HS-27A (cell line): ENCODE measurements at regions not wholly inside any gene's neighbourhood (a gene's known extent, or its start where the extent isn't known, plus 50 kb on each side); places are given as distances from the start of the nearest gene placed in this dataset.
"Not testable (repeated sequence)": the region's sequence is repeated elsewhere in the genome, so short reads cannot be mapped to it uniquely, and the experiment has no call there.

Experiments
- DNase-seq: peaks from one replicate; pipeline ENCODE4 v3.0.0-alpha.2; 2012; ENCODE audit warnings: low read depth, missing footprints

DNA sequence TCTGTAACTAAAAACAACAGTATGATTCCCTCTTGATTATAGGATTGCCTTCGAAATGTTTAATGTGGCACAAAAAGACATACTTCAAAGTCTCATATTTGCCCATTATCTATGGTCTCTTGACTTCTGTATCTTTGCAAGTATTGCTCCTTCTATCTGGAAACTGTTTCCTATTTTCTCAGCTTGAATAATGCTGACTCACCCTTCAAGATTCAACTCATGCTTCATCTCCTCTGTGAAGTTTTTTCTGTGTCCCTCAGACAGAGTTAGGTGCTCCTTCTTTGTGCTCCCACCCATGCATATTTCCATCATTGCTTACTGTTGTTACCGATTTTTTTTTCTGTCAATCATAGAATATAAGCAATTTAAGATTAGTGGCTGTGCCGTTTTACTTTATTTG lies 192.8 kb upstream of the ROBO1 start:
- no peak for DNase-seq

DNA sequence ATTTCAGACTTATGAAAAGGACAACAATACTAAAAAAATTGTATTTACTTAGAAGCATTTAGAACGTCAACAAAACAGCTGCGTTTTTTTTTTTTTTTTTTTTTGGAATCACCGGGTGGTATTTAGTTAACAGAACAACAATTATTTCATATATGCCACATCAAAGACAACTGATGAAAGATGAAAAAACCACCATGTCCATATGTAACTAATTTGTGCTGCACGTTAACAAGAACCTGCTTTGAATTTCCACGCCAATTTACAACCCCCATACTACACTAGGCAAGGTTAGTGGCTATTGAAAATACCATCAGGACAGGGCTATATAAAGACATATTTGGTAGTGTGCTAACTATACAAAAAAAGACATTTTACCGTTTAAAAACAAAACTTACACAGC lies 189.3 kb upstream of the ROBO1 start:
- no peak for DNase-seq

GRCh38 chr3:79954756-79955155 lies 187.0 kb upstream of the ROBO1 start:
- DNase-seq: no peak

DNA sequence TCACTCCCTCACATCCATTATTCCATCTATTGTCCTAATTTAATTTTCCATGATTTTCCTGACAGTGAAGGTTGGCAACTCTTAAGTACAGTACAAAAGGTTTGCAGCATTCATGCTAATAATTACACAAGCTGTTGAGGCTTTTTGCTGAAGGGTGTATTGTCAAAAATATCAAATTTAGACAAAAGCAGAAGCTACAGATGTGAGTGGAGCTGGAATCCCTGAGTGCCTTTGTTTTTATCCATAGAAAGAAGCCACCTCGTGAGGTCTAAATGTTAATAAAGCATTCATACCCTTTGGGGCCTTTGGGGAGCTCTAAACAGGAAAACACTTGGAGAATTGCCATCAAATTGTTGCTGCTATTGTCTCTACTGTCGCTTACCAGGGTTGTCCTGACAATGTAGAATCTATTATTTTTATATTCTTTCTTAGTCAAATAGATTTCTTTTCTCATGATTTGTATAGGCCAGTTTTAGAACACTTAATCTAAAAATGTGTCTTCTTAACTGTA lies 185.8 kb upstream of the ROBO1 start:
- no peak for DNase-seq

GRCh38 chr3:79951426-79951825 lies 183.6 kb upstream of the ROBO1 start:
- DNase-seq: not testable (repeated sequence)

- DNase-seq: no peak
Observed at GRCh38 chr3:79947957-79948356, 180.2 kb upstream of the ROBO1 start.

DNA sequence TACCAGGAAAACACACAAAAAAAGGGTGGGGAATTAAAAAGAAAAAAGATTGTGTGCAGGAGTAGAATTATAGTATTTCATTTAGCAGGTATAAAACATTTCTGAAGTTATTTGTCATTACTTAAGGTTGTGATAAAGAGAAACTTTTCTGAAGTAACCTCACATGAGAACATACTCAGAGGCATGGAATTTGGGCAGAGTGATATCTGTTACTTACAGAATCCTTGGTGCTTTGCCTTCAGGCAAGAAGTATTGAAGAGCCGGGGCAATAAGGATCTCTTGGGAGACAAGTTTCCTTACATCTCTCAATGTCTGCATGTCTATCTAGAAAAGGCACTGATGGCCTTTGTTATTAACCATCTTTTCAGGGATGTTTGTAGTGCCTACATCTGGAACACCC lies 179.7 kb upstream of the ROBO1 start:
- no peak for DNase-seq

GRCh38 chr3:79937567-79937966 lies 169.8 kb upstream of the ROBO1 start:
- DNase-seq: peak; percentile 82

GRCh38 chr3:79930196-79930595 lies 162.4 kb upstream of the ROBO1 start:
- DNase-seq: no peak

- no peak for DNase-seq
Observed at GRCh38 chr3:79928687-79929408, 161.1 kb upstream of the ROBO1 start.

DNA sequence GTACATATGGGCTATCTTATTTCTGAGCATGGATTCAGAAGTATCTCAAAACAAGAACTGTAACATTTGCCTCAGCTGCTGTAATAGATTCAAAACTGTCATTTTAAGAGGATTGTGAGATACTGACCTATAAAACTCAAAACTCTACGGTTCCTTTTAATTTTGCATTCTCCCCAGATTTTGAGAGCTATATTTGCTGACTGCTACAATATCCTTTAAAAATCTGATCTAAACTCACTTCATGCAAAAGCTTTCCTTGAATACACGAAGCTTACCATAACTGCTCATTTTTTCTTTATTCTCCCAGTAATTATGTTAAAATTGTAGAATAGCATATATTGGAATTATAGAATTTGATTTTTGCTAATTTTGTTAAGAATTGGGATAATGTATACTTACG lies 158.7 kb upstream of the ROBO1 start:
- no peak for DNase-seq

GRCh38 chr3:79922633-79923032 lies 154.8 kb upstream of the ROBO1 start:
- no peak for DNase-seq

DNA sequence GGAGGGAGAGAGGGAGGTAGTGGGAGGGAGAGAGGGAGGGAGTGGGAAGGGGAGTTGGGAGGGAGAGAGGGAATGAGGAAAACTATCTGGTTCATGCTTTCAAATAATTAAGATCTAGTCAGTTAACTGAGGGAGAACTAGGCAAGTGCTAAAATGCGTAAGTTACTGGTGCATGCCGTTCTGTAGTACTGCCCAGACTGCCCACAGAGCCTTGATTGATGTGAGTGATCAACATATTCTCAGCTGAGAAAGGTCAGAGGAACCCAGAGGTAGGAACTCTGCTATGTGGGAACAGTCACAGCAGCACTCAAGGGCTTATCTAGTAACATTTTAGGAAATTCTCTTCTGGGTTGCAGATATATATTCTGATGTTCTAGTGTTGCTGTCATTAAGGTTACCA lies 149.8 kb upstream of the ROBO1 start:
- DNase-seq: no peak

- no peak for DNase-seq
Observed at GRCh38 chr3:79910337-79910736, 142.5 kb upstream of the ROBO1 start.

- peak; percentile 11 for DNase-seq
Observed at GRCh38 chr3:79906106-79906505, 138.3 kb upstream of the ROBO1 start.

GRCh38 chr3:79902151-79902550 lies 134.4 kb upstream of the ROBO1 start:
- DNase-seq: no peak

GRCh38 chr3:79898907-79899306 lies 131.1 kb upstream of the ROBO1 start:
- DNase-seq: no peak

GRCh38 chr3:79896086-79896485 lies 128.3 kb upstream of the ROBO1 start:
- DNase-seq: no peak

DNA sequence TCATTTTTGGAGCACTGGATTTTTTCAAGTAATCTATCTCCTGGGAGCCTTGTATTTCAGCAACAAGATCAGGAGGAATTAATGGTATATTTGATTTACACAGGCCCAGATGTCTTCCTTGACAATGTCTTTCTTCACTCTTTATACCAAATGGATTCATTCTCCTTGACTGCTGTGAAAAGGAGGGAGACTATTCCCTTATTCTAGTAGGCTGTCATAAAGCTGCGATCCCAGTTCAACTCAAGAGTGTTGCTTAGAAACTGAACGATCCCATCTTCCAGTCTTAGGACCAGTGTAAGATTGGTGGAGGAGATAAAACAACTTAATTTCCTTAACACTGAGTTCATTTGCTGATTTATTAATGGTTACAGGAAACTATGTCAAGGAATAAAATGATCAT lies 119.4 kb upstream of the ROBO1 start:
- no peak for DNase-seq

- no peak for DNase-seq
Observed at GRCh38 chr3:79886204-79886603, 118.4 kb upstream of the ROBO1 start.

GRCh38 chr3:79885407-79885806 lies 117.6 kb upstream of the ROBO1 start:
- no peak for DNase-seq

GRCh38 chr3:79884354-79884753 lies 116.6 kb upstream of the ROBO1 start:
- no peak for DNase-seq

DNA sequence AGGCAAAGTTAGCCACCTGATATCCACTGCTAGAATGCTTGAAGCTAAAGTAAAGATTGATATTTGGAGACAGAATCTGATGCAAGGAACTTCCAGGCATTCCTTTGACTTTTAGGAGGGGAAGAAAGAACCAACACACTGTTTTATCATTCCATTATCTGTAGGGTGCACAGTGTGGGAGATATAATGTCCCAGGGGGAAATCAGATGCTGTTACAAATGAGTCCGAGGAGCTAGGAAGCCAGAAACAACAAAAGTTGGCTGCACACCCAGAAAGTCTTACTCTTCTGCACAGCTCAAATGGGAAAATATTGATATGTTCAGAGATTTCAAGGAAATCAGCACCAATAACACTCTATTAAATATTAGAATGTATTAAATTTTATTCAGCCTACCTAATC lies 113.6 kb upstream of the ROBO1 start:
- no peak for DNase-seq

DNA sequence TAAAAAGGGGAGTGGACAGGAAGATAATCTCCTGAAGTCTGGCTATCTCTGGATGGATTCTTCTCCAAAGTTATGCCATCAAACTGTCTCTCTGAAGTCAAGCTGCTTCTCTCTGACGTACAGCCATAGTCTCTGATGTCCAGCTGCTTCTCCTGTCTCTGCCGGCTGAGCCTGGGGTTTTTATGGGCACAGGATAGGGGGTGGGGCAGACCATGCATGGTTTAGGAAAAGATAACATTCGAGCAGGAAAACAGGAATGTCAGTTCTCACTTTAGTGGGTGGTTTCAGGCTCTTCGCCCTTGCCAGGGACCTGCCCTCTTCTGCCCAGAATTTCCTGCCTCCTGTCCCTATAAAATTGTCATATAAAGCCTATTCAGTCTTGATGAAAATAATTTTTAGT lies 110.9 kb upstream of the ROBO1 start:
- no peak for DNase-seq
